ENCODE measurements at regions not wholly inside any gene's neighbourhood (a gene's known extent, or its start where the extent isn't known, plus 50 kb on each side); places are given as distances from the start of the nearest gene placed in this dataset.
A peak's percentile ranks its signal among the peaks of the same experiment; 100 is the strongest.
"Not testable (repeated sequence)": the region's sequence is repeated elsewhere in the genome, so short reads cannot be mapped to it uniquely, and the experiment has no call there.

DNA sequence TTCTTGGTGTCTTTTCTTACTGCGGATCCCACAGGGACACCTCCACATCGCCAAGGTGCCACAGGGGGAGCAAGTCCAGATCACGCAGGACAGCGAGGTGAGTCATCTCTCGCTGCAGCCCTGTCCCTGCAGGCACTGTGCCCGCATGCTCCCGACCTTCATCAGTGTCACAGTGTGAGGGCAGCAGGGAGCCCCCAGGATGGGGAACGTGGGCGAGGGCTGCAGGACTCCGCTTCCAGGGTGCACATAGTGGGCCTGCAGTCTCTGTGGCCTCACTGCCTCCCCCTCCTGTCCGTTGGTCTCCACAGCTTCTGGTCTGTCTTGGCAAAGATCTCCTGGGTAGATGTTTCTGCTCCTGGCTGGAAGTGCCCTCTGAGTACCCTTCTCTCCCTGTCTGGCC, 78.0 kb downstream of the NPIPB11 start:
- DNase-seq, result not testable (repeated sequence)

DNA sequence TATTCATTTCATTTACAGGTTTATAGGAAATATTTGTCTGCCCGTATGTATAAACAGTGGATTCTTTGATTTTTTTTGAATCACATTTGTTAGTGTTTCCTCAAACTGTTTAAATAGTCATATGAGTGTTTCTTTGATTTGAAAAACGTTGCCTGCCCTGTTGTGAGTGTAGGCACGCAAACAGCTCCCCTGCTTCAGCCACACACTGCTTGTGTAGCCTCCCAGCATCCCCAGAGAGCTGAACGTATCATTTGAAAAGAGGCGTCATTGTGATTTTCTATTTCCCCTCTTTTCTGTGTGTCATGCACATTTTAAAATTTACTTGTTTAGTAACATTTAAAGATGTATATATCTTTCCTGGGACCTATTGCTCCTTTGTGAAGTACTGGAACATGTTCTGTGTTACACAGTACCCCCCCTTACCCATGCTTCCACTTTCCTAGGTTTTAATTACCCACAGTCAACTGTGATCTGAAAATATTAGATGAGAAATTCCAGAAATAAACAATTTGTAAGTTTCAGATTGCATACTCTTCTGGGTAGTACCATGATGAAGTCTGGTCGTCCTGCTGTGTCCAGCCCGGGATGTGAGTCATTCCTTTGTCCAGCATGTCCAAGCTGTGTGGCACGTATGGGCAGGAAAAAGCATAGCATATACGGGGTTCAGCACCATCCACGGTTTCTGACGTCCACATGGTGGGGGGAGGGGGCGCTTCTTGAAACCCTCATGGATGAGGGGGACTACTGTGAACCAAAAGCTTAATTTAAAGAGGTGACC, 78.7 kb downstream of the NPIPB11 start:
- DNase-seq, result not testable (repeated sequence)

DNA sequence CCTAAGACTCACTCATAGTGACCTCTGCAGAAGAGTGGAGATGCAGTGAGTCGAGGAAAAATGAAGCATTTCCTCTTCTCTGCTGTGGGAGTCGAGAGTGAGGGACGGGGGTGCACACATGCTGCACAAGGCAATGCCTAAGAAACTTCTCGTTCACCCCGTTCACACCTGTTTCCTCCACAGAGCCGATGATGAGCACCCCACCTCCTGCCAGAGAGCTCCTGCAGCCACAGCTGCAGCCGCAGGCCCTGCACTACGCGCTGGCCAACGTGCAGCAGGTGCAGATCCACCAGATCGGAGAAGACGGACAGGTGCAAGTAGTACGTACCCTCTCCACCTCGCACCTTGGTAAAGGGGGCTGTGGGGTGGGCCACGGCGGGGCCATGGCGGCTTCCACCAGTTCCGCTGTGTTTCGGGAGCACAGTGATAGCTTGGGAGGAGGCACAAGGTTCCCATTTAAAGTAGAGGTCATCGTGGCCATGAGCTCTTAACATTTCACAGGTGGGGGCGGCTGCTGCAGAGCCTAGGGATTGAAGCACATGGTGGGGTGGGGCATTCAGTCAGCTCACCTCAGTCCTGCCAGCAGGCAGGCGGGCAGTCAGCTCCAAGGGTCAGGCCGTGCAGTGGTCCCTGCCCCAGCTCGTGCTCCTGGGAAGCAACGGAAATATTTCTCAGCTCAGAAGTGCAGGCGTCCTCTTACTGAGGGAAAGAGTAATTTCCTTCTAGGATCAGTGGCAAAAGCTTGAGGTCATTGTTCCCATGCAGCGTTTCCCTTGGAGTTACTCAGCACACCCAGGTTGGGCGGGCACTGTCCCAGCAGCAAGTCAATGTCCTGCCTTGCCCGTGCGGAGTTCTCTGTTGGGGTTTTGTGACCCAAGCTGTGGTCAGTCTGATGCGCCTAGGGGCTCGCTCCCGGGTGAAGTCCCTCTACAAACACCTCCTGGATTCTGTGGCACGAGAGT, 80.1 kb downstream of the NPIPB11 start:
- not testable (repeated sequence) for DNase-seq

DNA sequence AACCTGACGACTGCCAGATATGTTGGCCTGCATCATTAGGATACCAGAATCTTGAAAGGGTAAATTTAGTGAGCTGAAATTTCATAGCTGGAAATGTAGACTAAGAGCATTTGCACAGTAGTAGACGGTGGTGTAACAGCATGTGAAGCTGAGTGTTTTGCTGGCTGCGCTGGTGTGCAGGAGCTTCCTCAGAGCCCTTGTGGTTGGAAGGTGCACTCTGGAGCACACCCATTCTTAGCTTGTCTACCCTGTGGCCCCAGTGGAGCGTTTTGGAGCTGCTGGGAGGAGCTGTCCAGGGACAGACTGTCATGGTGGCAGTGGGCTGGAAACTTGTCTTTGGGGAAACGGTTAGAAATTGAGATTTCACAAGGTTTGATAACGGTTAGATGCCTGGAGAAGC, 82.8 kb downstream of the NPIPB11 start:
- not testable (repeated sequence) for DNase-seq

DNA sequence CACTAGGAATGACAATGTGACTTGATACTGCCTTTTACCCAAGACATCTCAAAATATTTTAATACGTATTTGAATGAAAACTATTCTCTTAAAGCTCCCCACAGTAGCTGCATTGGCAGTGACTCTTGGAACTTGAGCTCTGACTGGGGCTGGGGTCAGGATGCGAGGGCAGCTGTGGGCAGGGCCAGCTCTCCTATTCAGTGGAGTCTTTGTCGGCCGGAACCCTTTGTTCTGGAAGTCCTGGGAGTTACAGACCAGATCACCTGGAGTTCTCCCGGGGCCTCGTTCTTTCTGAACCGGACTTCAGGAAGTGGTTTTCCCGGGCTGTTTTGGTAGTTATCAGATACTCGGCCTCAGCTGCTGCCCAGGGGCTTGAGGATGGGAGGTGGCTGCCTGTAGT, 84.9 kb downstream of the NPIPB11 start:
- DNase-seq, result no peak

DNA sequence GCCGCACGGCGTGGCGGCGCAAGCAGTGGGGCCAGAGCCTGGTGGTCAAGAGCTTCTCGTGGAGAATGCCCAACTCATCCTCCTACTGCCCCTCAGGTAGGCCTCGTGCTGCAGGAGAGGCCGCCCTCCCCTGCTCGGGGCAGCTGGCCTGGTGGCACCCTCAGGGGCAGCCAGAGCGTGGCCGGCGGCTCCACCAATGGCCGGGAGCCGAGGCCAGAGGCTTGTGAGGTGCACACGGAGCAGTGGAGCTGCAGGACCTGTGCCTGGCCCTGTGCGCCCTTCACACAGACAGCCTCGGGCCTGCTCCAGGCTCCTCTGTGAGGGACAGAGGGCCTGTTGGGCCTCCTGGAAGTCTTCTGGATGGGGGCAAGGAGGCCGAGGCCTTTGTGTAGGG, 85.5 kb downstream of the NPIPB11 start:
- no peak for DNase-seq

DNA sequence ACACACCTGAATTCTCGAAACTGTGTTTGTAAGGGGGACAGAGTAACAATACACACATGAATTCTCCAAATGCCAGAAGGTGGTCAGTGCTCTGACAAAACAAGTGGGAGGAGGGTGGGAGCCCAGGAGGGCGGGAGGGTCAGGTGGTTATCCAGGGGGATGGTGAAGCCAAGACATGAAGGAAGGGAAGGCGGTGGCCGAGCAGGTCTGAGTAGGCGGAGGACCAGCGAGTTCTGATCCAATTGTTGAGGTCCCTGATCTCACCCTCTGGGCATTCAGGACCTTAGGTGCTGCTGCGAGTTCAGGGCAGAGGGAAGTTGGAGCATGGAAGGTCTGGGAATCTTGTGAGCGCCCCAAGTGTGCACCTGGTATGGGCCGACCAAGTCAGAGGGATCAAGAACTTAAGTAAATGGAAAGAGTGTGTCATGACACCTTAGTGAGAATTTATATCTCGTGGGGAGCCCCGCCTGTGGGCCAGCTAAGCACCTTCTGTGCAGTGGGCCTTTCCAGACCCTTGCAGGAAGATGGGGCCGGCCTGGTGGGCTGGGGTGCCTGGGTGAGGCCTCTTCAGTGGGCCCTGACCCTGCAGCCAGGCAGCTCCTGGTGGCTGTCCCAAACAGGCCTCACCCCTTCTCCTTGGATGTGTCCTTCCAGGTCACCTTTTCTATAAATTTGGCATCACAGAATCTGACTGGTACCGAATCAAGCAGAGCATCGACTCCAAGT, 86.1 kb downstream of the NPIPB11 start:
- no peak for DNase-seq

DNA sequence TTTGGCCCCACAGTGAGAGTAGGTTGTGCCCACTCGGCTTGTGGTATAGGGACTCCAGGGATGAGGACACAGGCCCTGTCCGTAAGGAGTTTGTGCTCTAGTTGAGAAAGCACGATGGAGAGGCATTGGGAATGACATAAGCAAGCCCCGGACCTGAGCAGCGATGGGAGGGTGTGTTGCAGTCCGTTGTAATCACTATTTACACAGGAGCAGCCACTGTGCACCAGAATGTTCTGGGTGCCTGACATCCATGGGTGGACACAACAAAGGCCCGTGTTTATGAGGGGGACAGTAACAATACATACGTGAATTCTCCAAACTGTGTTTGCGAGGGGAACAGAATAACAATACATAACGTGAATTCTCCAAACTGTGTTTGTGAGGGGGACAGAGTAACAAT, 86.8 kb downstream of the NPIPB11 start:
- no peak for DNase-seq

DNA sequence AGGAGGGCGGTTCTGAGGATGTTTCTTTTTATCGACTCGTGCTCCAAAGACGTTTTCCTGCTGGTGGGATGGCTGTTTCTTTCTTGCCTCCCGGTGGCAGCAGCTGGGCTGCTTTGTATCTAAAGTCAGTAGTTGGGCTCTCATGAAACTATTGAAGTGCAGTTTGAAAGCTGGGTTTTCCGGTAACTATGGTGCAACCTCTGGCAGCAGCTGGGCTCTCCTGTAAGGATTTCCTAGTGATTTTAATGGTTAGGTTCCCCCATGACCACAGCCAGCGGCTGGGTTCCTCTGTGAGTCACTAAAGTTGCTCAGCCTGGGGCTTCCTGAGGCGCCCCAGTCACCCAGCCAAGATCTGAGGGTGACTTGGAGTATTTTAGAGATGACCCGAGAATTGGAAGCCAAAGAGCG, 87.9 kb downstream of the NPIPB11 start:
- DNase-seq, result not testable (repeated sequence)

DNA sequence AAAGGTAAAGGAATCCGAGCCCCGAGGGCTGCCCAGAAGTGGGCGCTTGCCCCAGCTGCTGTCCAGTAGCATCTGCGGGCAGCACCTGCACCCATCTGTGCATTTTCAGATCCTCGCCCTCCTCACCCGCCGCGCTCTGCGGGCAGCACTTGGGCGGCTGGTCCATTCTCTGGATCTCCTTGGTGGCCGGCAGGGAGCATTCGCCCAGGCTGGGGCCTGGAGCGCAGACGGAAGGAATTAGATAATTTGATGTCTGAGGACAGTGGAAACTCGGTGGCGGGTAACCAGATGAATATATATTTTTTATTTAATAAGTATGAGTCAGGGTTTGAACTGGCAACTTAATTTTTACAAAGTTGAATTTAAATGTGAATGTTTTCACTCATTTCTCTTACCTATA, 88.5 kb downstream of the NPIPB11 start:
- DNase-seq, result no peak

DNA sequence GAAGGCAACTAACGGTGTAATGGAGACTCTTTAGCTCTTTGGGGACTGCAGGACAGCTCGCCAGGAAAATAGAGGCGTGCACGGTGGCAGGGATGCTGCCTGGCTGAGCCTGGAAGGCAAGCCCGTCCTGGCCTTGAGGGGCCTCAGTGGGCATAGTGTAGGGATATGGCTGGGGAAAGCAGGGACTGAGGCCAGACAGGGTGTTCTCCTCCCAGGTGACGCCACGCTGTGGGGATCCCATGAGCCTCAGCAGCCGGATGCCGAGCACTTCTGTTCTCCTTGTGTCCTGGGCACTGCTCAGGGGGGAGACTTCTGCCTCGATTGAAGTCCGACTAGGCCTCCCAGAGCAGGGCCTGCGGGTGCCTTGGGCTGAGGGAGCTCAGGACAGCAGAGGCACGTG, 89.2 kb downstream of the NPIPB11 start:
- DNase-seq, result no peak

DNA sequence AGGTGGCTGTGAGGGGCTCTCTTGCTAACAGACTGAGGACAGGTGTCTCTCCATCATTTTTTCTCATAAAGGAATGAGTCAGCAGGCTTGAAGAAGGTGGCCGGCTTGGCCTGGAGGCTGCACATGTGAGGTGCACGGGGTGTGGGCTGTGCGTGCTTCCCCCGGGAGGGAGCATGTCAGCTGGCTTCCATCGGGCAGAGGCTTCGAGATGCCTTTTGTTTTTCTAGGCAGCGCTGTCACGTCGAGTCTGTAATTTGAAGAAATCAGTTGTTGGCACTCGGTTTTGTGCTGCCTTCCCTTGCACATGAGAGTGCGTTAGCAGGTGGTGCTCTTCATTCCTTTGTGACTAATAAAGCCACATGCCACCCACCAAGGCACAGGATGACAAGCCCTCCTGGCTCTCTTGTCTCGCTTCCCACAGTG, 89.7 kb downstream of the NPIPB11 start:
- DNase-seq, result no peak

DNA sequence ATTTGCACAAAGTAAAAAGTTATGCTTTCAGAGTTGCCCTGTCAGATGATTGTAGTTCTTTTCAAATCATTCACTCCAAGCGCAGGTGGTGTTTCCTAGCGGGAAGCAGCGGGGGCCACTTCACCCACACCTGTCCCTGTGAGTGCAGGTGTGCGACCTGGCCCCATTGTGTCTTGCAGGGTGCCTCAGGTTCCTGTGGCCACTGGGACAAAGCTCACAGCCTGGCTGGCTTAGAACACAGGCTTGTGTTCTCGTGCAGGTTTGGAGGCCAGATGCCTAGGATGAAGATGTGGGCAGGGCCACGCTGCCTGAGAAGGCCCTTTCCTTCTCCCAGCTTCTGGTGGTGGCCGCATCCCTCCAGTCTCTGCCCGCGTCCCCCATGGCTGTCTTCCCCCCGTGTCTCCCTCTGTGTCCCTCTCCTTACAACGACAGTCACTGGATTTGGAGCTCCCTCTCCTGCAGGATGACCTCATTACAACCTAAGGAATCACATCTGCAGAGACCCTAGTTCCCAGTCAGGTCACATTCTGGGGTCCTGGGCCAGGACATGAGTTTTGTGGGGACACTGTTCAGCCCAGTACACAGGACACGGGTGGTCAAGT, 90.5 kb downstream of the NPIPB11 start:
- DNase-seq, result no peak

DNA sequence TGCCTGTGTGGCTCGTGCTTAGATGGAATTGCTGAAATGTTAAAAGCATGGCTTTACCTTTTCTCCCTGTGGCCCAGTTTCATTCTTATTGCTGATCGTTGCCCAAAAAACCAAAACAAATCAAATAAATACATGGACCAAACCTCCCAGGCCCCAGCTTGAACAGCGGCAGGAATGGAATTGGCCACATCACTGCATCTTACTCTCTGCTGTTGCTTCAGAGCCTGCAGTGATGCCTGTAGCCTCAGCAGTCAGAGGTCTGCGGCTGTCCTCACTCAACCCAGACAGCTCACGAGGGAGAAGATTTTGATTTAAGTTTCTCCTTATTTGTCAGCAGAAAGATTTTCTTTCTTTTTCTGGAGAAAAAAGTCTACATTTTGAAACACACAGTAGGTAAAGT, 91.5 kb downstream of the NPIPB11 start:
- DNase-seq, result no peak

DNA sequence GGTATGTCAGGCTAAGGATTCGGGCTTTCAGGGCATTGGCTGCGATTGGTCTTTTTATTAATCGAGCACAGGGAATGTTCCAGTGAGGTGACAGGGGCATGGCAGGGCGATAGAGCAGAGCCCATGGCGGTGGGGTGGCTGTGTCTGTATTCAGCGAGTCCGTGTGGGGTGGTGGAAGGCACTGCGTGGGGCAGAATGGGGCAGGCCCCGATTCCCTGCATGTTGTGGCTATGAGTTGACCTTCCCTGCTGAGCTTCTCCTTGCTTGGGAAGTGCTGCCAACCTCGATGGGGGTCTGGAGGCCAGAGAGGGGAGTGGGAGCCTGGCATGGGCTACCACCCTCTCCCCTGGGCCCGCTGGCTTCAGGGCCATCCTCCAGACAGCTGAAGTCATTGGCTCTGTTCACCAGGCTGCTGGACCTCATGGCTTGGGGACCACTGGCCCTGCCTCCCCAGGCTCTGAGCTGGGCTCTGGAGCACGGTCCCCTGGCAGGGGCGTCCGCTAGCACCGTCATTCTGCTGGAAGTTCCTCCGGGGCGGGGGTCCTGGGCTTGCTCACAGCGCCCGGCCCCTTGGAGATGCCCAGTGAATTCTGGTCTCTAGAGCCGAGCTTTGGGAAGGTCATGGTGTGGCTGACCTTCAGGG, 92.1 kb downstream of the NPIPB11 start:
- no peak for DNase-seq

DNA sequence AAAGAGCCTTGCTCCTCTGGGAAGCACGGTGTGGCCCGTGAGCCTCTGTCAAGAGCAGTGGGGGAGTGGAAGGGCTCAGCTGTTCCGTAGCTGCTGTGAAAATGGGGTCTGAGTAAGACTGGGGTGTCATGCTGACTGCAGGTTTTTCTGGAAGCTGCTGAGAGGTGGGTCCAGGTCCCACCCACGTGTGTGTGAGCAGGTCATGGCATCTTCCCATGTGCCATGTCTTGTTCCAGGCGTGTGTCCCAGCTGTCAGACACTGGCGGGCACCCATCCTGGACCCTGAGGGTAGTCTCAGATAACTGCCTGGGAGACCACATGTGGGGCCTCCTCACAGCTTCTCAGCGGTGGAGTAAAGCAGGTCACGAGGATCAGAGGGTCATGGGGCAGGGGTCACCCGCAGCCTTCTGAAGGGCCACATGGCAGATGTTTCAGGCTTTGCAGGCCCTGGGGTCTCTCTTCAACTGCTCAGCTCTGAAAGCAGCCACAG, 92.9 kb downstream of the NPIPB11 start:
- no peak for DNase-seq

DNA sequence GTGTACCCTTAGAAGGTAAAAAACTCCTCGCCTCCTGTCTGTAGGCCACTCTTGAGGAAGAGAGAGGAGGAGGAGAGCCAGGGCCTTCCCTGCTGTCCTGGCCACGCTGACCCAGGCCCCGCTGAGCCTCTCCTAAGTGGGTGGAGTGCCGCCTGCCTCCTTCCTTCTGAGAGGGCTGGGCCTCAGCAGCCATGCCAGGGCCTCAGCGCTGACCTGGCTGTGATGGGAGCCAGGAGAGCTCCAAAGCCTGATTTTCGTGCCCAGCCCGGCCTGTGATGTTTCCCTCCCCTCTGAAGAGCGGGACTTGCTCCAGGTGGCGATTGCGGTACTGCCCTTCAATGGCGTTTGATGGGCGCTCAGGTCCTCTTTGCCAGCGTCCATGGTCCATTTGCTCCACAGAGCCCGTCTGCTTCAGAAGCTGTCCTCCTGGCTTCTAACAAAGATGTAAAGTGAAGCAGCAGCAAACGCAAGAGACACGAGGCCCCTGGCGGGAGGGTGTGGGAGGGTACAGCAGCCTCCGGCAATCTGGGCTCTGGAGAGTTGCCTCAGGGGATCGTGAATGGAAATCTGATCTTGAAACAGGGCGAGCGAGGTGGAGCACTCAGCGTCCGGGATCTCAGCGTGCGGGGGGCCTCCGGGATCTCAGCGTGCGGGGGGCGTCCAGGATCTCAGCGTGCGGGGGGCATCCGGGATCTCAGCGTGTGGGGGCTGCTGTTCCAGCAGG, 93.5 kb downstream of the NPIPB11 start:
- peak; percentile 58 for DNase-seq

DNA sequence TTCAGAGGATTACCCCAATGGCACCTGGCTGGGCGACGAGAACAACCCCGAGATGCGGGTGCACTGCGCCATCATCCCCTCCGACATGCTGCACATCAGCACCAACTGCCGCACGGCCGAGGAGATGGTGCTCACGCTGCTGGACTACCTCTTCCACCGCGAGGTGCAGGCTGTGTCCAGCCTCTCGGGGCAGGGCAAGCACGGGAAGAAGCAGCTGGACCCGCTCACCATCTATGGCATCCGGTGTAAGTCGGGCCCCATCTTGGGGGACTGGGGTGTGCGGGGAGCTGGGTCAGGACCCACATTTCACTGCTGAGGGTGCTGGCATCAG, 94.2 kb downstream of the NPIPB11 start:
- not testable (repeated sequence) for DNase-seq

DNA sequence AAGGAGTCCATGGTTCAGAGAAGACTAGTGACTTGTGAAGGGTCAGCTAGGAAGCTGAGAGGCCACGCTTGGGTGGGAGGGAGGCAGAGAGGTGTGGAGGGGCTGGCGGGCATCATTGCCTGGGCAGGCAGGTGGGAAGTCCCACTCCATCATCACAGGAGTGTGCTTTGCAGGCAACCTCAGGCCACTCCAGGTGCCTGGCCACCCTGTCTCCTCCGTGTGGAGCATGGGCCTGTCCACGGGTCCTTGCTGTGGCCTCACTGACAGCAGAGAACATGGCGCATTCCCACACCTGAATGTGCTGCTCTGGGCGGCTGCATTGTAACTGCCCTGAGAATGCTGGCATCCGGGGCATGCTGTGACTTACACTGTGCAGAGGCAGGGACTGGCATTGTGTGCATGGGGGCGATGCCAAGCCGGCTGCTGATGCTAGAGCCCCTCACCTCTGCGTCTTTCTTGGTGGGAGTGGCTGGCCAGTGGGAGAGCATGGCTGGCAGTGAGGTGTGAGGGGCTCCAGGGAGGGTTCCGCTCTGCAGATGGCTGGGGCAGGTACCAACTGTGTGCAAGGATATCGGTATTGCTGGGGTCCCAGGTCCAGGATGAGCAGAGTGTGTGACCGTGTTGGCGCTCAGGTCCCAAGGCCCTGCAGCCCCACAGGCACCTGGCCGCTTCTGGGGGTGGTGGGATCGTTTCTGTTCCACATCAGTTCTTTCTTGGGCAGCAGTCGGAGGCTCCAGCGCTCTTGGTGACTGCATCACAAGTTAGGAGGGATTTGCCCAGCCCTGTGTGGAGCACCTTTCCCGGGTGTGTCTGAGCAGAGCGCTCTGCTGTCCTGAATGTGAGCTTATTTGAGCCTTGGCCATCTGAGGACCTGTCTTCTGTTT, 94.8 kb downstream of the NPIPB11 start:
- no peak for DNase-seq

DNA sequence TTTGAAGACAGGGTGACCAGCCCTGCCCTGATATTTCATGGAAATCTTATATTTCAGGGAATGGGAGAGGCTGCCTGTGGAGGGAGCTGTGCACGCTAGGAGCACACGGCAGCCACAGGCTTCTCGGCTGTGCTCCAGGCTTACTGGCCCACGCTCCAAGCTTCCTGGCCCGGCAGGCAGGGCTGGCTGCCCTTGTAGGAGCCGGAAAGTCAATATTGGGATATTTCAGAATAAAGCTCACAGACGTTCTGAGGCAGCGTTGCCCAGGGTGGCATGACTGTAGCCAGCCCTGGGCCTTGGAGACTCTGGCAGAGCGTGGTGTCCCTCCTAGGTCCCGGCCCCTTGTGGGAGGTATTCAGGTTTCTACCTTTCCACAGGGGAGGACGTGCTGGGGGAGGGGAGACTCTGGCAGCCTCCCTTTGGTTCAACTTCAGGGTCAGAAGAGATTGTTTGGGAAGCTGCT, 95.6 kb downstream of the NPIPB11 start:
- no peak for DNase-seq

All from right kidney (tissue), 1 donor.